AG04449 (cell line): ENCODE measurements at regions not wholly inside any gene's neighbourhood (a gene's known extent, or its start where the extent isn't known, plus 50 kb on each side); places are given as distances from the start of the nearest gene placed in this dataset.

ENCODE experiments used
- CTCF ChIA-PET: fragments of 350-600 bp; formaldehyde crosslinking; extraction: SDS; loops from one replicate; lab custom pipeline; 2021; ENCODE audit warnings: antibody characterized with exemption; lab: Yijun Ruan, JAX
- POLR2A ChIA-PET: fragments of 400-600, 350-600 bp; formaldehyde crosslinking; extraction: SDS; loops from one replicate; lab custom pipeline; 2020; ENCODE audit warnings: antibody characterized with exemption, inconsistent platforms; lab: Yijun Ruan, JAX
- DNase-seq: peaks from one replicate; pipeline ENCODE4 v3.0.0-alpha.2; 2010; ENCODE audit warnings: low read depth, low spot score
- H3K4me3 ChIP-seq: 2 replicates; pipeline ENCODE4 v1.5.1; 2011; ENCODE audit warnings: low read depth, mild to moderate bottlenecking, control low read depth, low read length
- TF ChIP-seq, protein P1 (sequence below): IDR thresholded peaks from one replicate; pipeline ENCODE4 v1.5.1; 2011; ENCODE audit warnings: mild to moderate bottlenecking, moderate library complexity, low read length, control low read depth, inconsistent platforms; ENCODE audit not compliant: insufficient read depth; ENCODE audit errors: missing control alignments

GRCh38 chr5:136726506-136726905, 361.2 kb upstream of the TRPC7 start:
- ChIA-PET CTCF (no interaction called here), POLR2A (no interaction called here)
- DNase-seq = no peak
- no peak overlapping the region for H3K4me3 ChIP-seq
- TF ChIP-seq, protein P1, sequence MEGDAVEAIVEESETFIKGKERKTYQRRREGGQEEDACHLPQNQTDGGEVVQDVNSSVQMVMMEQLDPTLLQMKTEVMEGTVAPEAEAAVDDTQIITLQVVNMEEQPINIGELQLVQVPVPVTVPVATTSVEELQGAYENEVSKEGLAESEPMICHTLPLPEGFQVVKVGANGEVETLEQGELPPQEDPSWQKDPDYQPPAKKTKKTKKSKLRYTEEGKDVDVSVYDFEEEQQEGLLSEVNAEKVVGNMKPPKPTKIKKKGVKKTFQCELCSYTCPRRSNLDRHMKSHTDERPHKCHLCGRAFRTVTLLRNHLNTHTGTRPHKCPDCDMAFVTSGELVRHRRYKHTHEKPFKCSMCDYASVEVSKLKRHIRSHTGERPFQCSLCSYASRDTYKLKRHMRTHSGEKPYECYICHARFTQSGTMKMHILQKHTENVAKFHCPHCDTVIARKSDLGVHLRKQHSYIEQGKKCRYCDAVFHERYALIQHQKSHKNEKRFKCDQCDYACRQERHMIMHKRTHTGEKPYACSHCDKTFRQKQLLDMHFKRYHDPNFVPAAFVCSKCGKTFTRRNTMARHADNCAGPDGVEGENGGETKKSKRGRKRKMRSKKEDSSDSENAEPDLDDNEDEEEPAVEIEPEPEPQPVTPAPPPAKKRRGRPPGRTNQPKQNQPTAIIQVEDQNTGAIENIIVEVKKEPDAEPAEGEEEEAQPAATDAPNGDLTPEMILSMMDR = no peak

DNA sequence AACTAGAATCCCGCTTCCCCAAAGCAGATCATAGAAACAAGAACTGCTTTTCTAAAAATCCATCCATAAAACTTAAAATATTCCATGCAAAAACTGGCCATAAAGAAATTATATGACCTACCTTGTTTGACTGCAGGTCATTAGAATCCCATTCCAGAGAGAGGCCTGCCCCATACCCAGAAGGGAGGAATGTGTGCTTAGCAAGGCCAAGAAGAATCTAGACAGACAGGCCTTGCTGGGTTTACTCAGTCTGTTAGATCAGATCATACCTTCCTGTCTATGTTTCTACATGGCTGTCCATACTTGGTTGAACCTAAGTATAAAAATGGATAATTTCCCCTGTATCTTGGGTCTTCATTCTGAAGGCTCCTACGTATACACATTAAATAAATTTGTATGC, 358.8 kb upstream of the TRPC7 start:
- no peak overlapping the region for H3K4me3 ChIP-seq
- CTCF ChIA-PET = interaction anchor here (1.0 kb wide), 1 partner anchor 36 kb away, joined by 5 read pairs; no protein-coding TSS in a partner anchor
- POLR2A ChIA-PET = no interaction called here
- no peak for DNase-seq
- TF ChIP-seq, protein P1 = no peak

GRCh38 chr5:136722581-136722980, 357.2 kb upstream of the TRPC7 start:
- ChIA-PET CTCF (no interaction called here), POLR2A (no interaction called here)
- H3K4me3 ChIP-seq = no peak overlapping the region
- no peak for DNase-seq
- TF ChIP-seq, protein P1 = no peak

- no peak overlapping the region for H3K4me3 ChIP-seq
- ChIA-PET POLR2A (no interaction called here), CTCF (no interaction called here)
- DNase-seq = no peak
- TF ChIP-seq, protein P1 = no peak
These were observed 356.7 kb upstream of the TRPC7 start for GRCh38 chr5:136722086-136722485.

- H3K4me3 ChIP-seq = no peak overlapping the region
- ChIA-PET POLR2A (no interaction called here), CTCF (interaction anchor here (0.9 to 1.5 kb wide), 3 partner anchors 7 to 65 kb away, joined by 3 read pairs; no protein-coding TSS in a partner anchor)
- no peak for DNase-seq
- TF ChIP-seq, protein P1 = no peak
These were observed 355.3 kb upstream of the TRPC7 start for GRCh38 chr5:136720674-136721073.

- DNase-seq = no peak
- ChIA-PET POLR2A (no interaction called here), CTCF (no interaction called here)
- TF ChIP-seq, protein P1 = no peak
- no peak overlapping the region for H3K4me3 ChIP-seq
These were observed 352.6 kb upstream of the TRPC7 start for GRCh38 chr5:136717917-136718316.
